ENCODE measurements at regions not wholly inside any gene's neighbourhood (a gene's known extent, or its start where the extent isn't known, plus 50 kb on each side); places are given as distances from the start of the nearest gene placed in this dataset.

DNA sequence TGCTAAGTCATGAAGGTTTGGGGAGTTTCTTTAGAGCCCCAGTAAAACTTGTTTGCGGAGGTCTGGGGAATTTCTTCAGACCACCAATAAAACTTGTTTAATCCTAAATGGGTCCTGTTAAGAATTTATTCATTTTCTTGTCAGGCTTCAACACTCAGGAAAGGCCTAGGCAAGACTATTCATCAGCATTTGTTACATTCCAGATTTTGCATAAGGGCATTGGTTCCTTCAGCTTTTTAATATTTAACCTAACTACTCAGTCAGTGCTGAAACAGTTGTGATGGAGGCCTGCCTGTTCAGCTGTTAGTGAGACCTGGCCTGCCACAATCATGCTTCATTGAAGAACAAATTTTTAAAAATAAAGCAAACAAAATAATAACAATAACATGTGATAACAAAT is 954.2 kb upstream of the SEMA6D start:
- TF ChIP-seq, protein P1, sequence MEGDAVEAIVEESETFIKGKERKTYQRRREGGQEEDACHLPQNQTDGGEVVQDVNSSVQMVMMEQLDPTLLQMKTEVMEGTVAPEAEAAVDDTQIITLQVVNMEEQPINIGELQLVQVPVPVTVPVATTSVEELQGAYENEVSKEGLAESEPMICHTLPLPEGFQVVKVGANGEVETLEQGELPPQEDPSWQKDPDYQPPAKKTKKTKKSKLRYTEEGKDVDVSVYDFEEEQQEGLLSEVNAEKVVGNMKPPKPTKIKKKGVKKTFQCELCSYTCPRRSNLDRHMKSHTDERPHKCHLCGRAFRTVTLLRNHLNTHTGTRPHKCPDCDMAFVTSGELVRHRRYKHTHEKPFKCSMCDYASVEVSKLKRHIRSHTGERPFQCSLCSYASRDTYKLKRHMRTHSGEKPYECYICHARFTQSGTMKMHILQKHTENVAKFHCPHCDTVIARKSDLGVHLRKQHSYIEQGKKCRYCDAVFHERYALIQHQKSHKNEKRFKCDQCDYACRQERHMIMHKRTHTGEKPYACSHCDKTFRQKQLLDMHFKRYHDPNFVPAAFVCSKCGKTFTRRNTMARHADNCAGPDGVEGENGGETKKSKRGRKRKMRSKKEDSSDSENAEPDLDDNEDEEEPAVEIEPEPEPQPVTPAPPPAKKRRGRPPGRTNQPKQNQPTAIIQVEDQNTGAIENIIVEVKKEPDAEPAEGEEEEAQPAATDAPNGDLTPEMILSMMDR (IDR thresholded peaks at IDR 0.05; ENCODE audit: low read depth, low read length), result no peak
- TF ChIP-seq POLR2A (IDR thresholded peaks at IDR 0.05; ENCODE audit: extremely low read depth, insufficient read length) (no peak), MYC (IDR thresholded peaks at IDR 0.05; ENCODE audit: low read depth, low read length) (no peak)
